ENCODE measurements at regions not wholly inside any gene's neighbourhood (a gene's known extent, or its start where the extent isn't known, plus 50 kb on each side); places are given as distances from the start of the nearest gene placed in this dataset.

- no peak for TF ChIP-seq CTCF (IDR thresholded peaks at IDR 0.05 in 2 of 3, conservative IDR thresholded peaks at IDR 0.05 in 1 of 3; ENCODE audit: borderline replicate concordance in 1 of 3, insufficient read depth in 1 of 3, low read depth in 2 of 3, low read length in 2 of 3)
- TF ChIP-seq EZH2 (IDR thresholded peaks at IDR 0.05): no peak
- TF ChIP-seq POLR2A (IDR thresholded peaks at IDR 0.05; ENCODE audit: borderline replicate concordance, extremely low read depth, insufficient read depth, insufficient read length): no peak
- no peak for TF ChIP-seq SP1 (IDR thresholded peaks at IDR 0.05; ENCODE audit: low read depth)
- no peak for TF ChIP-seq EGR1 (IDR thresholded peaks at IDR 0.05; ENCODE audit: low read depth)
- no peak for TF ChIP-seq ZNF274 (IDR thresholded peaks at IDR 0.05; ENCODE audit: low read depth, low read length)
- TF ChIP-seq RAD21 (IDR thresholded peaks at IDR 0.05; ENCODE audit: low read depth): no peak
- no peak for TF ChIP-seq EZH2phosphoT487 (IDR thresholded peaks at IDR 0.05; ENCODE audit: borderline replicate concordance)
- no peak for TF ChIP-seq CEBPB (IDR thresholded peaks at IDR 0.05; ENCODE audit: low read depth)
- TF ChIP-seq YY1 (IDR thresholded peaks at IDR 0.05; ENCODE audit: extremely low read depth, insufficient replicate concordance, low read depth, low read length): no peak
- TF ChIP-seq ZBTB33 (IDR thresholded peaks at IDR 0.05; ENCODE audit: extremely low read depth, insufficient replicate concordance, low read length): no peak
- no peak for TF ChIP-seq POLR2AphosphoS5 (IDR thresholded peaks at IDR 0.05; ENCODE audit: low read depth, low read length)
Observed at GRCh38 chr13:19052931-19053330, 128.7 kb downstream of the TUBA3C start.

All from HCT116 (cell line).